Middle frontal gyrus (tissue), 1 donor: ENCODE measurements at regions not wholly inside any gene's neighbourhood (a gene's known extent, or its start where the extent isn't known, plus 50 kb on each side); places are given as distances from the start of the nearest gene placed in this dataset.

Experiments used
- DNase-seq: peaks from one replicate; pipeline ENCODE4 v3.0.0-alpha.2; 2015; ENCODE audit warnings: low spot score; ENCODE audit errors: extremely low spot score

DNA sequence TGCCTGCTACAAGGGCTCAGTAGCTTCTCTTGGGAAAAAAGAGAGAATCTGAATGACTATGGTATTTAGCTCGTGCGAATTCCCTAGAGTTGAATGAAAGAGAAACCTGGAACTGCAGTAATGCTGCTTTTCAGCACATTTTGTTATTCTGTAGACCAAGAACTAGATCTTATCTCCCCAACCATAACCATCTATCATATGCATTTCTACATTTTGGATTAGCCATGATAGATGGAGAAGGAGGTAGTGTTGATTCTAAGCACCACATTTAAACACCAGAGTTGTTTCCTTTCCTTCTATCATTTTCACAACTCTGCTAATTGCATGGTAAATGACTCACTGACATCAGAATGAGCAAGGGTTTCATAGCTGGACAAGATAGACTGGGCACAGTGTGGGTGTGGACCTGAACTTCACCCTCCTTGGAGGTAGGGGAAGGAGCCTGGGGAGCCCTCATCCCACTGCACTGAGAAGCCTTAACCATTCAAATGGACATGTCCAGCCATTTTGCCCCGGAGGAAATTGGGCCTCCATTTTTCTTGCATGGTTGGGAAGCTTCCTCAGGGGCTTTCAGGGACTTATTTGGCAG is 55.3 kb upstream of the BMPER start:
- DNase-seq, result no peak

DNA sequence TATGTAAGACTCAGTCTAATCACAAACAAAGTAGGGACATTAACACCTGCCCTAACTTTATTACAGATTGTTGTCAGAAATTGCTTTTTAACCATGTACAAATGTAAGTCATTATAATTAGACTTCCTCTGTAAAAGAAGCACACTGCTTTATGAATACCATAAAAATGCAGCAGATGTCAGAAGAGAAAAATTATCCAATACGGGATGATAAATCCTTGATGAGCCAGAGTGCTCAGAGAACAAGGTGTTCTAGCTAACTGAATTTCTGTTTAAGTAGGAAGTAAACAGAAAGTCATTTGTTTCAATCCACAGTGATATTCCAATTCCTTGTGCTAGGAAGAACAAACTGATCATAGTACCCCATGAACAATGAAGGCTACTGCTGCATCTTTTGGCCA is 54.6 kb upstream of the BMPER start:
- DNase-seq, result no peak

DNA sequence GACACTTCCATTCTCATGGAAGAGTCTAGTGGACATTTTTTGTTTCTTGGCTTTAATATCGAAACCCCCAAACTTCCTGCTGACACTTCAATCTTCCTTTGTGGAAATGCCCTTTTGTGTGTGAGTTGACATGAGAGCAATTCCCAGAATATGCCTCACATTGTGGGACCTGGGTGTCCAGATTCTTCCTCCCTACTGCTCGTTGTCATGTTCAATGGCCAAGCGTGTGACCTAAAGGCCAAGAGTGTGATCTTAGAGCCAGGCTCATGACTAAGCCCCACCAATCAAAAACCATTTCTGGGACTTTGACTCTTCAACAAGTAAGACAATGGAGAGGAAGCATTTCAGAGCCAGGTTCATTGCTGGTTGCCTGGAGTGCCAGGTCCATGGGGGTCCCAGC is 52.5 kb upstream of the BMPER start:
- DNase-seq, result no peak

DNA sequence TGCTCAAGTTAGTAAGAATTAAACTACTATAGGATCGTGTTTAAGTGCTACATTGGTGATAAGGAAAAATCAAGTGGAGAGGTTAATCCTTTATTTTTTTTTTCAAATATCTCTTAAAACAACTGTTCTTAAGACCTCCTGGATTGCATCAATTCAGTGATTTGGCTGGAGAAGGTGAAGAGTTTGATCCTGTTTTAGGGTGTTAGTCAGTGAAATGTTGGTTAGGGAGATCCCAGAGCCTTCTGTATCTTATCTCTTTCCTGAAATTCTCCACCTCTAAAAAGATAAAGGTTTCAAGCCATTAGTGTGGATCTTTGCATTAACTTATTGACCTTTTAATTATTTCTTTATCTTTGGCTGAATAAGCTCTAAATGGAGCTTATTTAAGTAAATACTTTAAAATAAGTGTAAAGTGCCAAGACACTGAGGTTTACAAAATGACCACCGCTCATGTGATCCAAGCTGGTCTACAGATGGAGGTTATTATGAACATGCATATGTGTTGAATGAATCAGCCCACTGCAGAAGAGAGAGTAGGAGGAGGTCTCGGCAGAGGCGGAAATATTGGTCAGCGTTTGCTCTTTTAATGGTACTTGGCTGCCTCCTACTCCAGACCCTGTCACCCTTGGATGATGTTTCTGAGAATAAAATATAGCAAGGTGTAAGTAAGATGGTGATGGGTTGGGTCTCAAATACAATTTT is 51.8 kb upstream of the BMPER start:
- DNase-seq, result no peak

DNA sequence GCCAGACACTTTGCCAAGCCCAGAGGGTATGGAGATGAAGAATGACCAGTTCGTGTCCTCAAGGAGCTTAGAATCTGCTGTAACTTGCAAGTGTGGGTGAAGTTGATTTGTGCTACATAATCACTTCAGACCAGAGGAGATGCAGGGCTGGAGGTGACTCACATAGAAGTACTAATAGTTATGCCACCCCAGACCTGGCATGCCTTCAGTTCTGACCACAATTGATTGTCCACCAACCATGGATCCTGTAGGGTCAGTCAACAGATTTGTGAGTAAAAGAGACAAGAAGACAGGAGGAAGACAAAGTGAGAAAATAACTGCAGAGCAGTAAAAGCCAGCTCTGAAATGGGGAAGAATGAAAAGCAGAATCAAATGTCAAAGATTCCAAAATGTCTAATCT is 51.2 kb upstream of the BMPER start:
- no peak for DNase-seq

DNA sequence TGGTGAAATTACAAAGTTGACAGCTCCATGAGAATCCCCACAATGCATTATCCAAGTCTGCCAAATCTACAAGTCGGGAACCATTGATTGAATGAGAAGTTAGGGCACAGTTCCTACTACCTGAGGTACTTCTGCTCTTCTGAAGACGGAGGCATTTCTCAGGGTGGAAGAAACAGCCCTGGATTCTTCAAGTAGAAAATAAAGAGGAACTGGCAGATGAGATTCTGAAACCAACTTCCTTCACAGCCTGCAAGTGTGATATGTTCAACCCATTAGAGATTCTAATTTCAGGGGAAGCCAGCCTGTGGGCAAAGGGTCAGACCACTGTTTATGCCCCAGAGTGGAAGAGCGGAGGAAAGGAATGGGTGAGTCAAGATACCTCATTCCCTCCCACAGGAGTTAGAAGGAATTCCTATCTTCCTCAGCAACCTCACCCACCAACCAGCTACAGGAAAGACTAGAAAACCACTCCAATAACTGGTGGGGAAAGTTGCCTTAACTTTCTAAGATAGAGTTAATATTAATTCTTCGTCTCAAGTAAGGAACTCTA is 50.5 kb upstream of the BMPER start:
- no peak for DNase-seq
